Thyroid gland (tissue), 4 donors: ENCODE measurements at regions not wholly inside any gene's neighbourhood (a gene's known extent, or its start where the extent isn't known, plus 50 kb on each side); places are given as distances from the start of the nearest gene placed in this dataset.

Experiments
- DNase-seq, 2 donors: peaks; one replicate each; pipeline ENCODE4 v3.0.0-alpha.2; 2019
- H3K27ac ChIP-seq, 3 donors: fragments of 200-600 bp; sonication (generic); 1 replicate in 2 of 3; 2 replicates in 1 of 3; pipeline ENCODE4 v1.5.1; 2016 to 2019; ENCODE audit warnings: mild to moderate bottlenecking in 1 of 3, moderate library complexity in 1 of 3
- H3K27me3 ChIP-seq: fragments of 200-600 bp; sonication (generic); one replicate; pipeline ENCODE4 v1.5.1; 2019
- H3K36me3 ChIP-seq, 2 donors: fragments of 200-600 bp; sonication (generic); one replicate each; pipeline ENCODE4 v1.5.1; 2016 to 2019
- H3K4me1 ChIP-seq, 2 donors: fragments of 200-600 bp; sonication (generic); one replicate each; pipeline ENCODE4 v1.5.1; 2017 to 2019
- H3K4me3 ChIP-seq, 3 donors: fragments of 200-600 bp; sonication (generic); replicated peaks in 1 of 3; 1 replicate in 2 of 3; 2 replicates in 1 of 3; pipeline ENCODE4 v1.5.1; 2016; ENCODE audit warnings: mild to moderate bottlenecking in 1 of 3
- H3K9me3 ChIP-seq: fragments of 200-600 bp; sonication (generic); one replicate; pipeline ENCODE4 v1.5.1; 2017
- CTCF ChIP-seq, 6 experiments: fragments of 200-600 bp in 3 of 6; fragments of 450-650 bp in 3 of 6; sonication (generic) in 3 of 6; IDR thresholded peaks; one replicate each; pipeline ENCODE4 v1.5.1; 2016 to 2019; ENCODE audit warnings: antibody characterized with exemption in 6 of 6, mild to moderate bottlenecking in 2 of 6, inconsistent platforms in 1 of 6, moderate library complexity in 1 of 6
- POLR2A ChIP-seq, 2 donors: fragments of 450-650 bp; IDR thresholded peaks; one replicate each; pipeline ENCODE4 v1.6.1; 2017; ENCODE audit warnings: antibody characterized with exemption in 2 of 2, mild to moderate bottlenecking in 2 of 2, moderate library complexity in 1 of 2
- whole genome bisulfite sequencing, 2 donors: methylation state at CpG; one replicate each; pipeline ENCODE4 v1.1.5; 2017; 5-methylcytosine and 5-hydroxymethylcytosine counted together
- intact Hi-C: fragments of 100-400 bp; cut with DNase I; formaldehyde crosslinking; loops from one replicate; pipeline ENCODE4 v1.15.1; 2023

- Histone ChIP-seq H3K4me1 (no peaks in the 10 kb centered on the region), H3K36me3 (no peaks in the 10 kb centered on the region), H3K27ac (peak overlapping the region in 1 of 3 donors; percentile 26), H3K27me3 (no peaks in the 10 kb centered on the region), H3K9me3 (no peaks in the 10 kb centered on the region), H3K4me3 (no peak overlapping the region)
- TF ChIP-seq POLR2A (IDR thresholded peaks at IDR 0.05) (no peak), CTCF (IDR thresholded peaks at IDR 0.05) (no peak)
- intact Hi-C loops, result no loop called here
- WGBS, 2 donors, result 17 to 18% methylated on average over 6 to 13 of the region's 20 CpGs
- DNase-seq, result peak; percentile 29 to 48
Measured at GRCh38 chr13:26476111-26476781, 81.2 kb upstream of the WASF3 start.

GRCh38 chr13:26476782-26477142 lies 80.7 kb upstream of the WASF3 start:
- no peak for TF ChIP-seq CTCF (IDR thresholded peaks at IDR 0.05)
- no peak for TF ChIP-seq POLR2A (IDR thresholded peaks at IDR 0.05)
- Histone ChIP-seq H3K9me3 (no peaks in the 10 kb centered on the region), H3K4me3 (no peak overlapping the region), H3K4me1 (no peaks in the 10 kb centered on the region), H3K36me3 (no peaks in the 10 kb centered on the region), H3K27ac (peak overlapping the region in 1 of 3 donors; percentile 3), H3K27me3 (no peaks in the 10 kb centered on the region)
- 7 to 20% methylated on average over 3 of the region's 3 CpGs for WGBS, 2 donors
- DNase-seq, result no peak
- intact Hi-C loops, result no loop called here

- intact Hi-C loops, result no loop called here
- TF ChIP-seq CTCF (IDR thresholded peaks at IDR 0.05) (no peak), POLR2A (IDR thresholded peaks at IDR 0.05) (no peak)
Measured at GRCh38 chr13:26477681-26478080, 79.8 kb upstream of the WASF3 start.

GRCh38 chr13:26480246-26480855 lies 77.1 kb upstream of the WASF3 start:
- WGBS, 2 donors, result 81 to 86% methylated on average over 10 of the region's 10 CpGs
- no peak for DNase-seq

More at GRCh38 chr13:26477681-26478080, 79.8 kb upstream of the WASF3 start:
- H3K4me1 ChIP-seq, result no peaks in the 10 kb centered on the region
- H3K9me3 ChIP-seq, result no peaks in the 10 kb centered on the region
- no peak overlapping the region for H3K4me3 ChIP-seq
- 90 to 95% methylated on average over 6 of the region's 6 CpGs for WGBS, 2 donors
- H3K27ac ChIP-seq, result no peak overlapping the region
- H3K36me3 ChIP-seq, result no peaks in the 10 kb centered on the region
- no peaks in the 10 kb centered on the region for H3K27me3 ChIP-seq
- no peak for DNase-seq

More at GRCh38 chr13:26480246-26480855, 77.1 kb upstream of the WASF3 start:
- Histone ChIP-seq H3K27me3 (no peaks in the 10 kb centered on the region), H3K36me3 (no peaks in the 10 kb centered on the region), H3K4me3 (no peak overlapping the region), H3K4me1 (no peaks in the 10 kb centered on the region), H3K9me3 (no peaks in the 10 kb centered on the region), H3K27ac (no peak overlapping the region)
- intact Hi-C loops, result no loop called here
- TF ChIP-seq CTCF (IDR thresholded peaks at IDR 0.05) (no peak), POLR2A (IDR thresholded peaks at IDR 0.05) (no peak)
